ENCODE measurements at regions not wholly inside any gene's neighbourhood (a gene's known extent, or its start where the extent isn't known, plus 50 kb on each side); places are given as distances from the start of the nearest gene placed in this dataset.

- no peak for ATAC-seq (ENCODE audit: insufficient read depth, low read depth)
- no peak overlapping the region for H3K4me2 ChIP-seq (ENCODE audit: insufficient read depth, low read length)
- no peaks in the 10 kb centered on the region for H3K9me3 ChIP-seq (ENCODE audit: insufficient read depth, low read length, severe bottlenecking)
- H3K36me3 ChIP-seq (ENCODE audit: insufficient read depth, low read length), result no peaks in the 10 kb centered on the region
- H3K27me3 ChIP-seq (ENCODE audit: insufficient read depth, low read length, poor library complexity), result no peaks in the 10 kb centered on the region
- no peak for TF ChIP-seq CTCF (IDR thresholded peaks at IDR 0.05; ENCODE audit: borderline replicate concordance, extremely low read depth, low read length, poor library complexity, severe bottlenecking)
- TF ChIP-seq EZH2 (IDR thresholded peaks at IDR 0.05; ENCODE audit: borderline replicate concordance, low read depth, low read length, severe bottlenecking), result no peak
- no peak overlapping the region for H3K27ac ChIP-seq (ENCODE audit: low read length)
- no peaks in the 10 kb centered on the region for H4K20me1 ChIP-seq (ENCODE audit: insufficient read depth, low read length)
- no peaks in the 10 kb centered on the region for H3K79me2 ChIP-seq (ENCODE audit: insufficient read depth, low read length)
- H3K4me3 ChIP-seq (ENCODE audit: low read depth in 1 of 2, low read length in 2 of 2), result no peak overlapping the region
- no peak overlapping the region for H2AFZ ChIP-seq (ENCODE audit: low read depth, low read length)
- no peak overlapping the region for H3K9ac ChIP-seq (ENCODE audit: low read depth, low read length)
- H3K4me1 ChIP-seq (ENCODE audit: insufficient read depth, low read length), result no peaks in the 10 kb centered on the region
- no peak for DNase-seq
Measured at GRCh38 chr7:84844771-84845170, 342.1 kb downstream of the SEMA3D start.

GRCh38 chr7:84841809-84842208 lies 345.0 kb downstream of the SEMA3D start:
- TF ChIP-seq EZH2 (IDR thresholded peaks at IDR 0.05; ENCODE audit: borderline replicate concordance, low read depth, low read length, severe bottlenecking), result no peak
- no peak for TF ChIP-seq CTCF (IDR thresholded peaks at IDR 0.05; ENCODE audit: borderline replicate concordance, extremely low read depth, low read length, poor library complexity, severe bottlenecking)
- Histone ChIP-seq H3K4me3 (ENCODE audit: low read depth in 1 of 2, low read length in 2 of 2) (no peak overlapping the region), H3K4me1 (ENCODE audit: insufficient read depth, low read length) (no peaks in the 10 kb centered on the region), H4K20me1 (ENCODE audit: insufficient read depth, low read length) (no peaks in the 10 kb centered on the region), H3K4me2 (ENCODE audit: insufficient read depth, low read length) (no peak overlapping the region), H3K9me3 (ENCODE audit: insufficient read depth, low read length, severe bottlenecking) (no peaks in the 10 kb centered on the region), H2AFZ (ENCODE audit: low read depth, low read length) (no peak overlapping the region), H3K79me2 (ENCODE audit: insufficient read depth, low read length) (no peaks in the 10 kb centered on the region), H3K9ac (ENCODE audit: low read depth, low read length) (no peak overlapping the region), H3K27me3 (ENCODE audit: insufficient read depth, low read length, poor library complexity) (no peaks in the 10 kb centered on the region), H3K36me3 (ENCODE audit: insufficient read depth, low read length) (no peaks in the 10 kb centered on the region), H3K27ac (ENCODE audit: low read length) (no peak overlapping the region)
- DNase-seq (no peak), ATAC-seq (ENCODE audit: insufficient read depth, low read depth) (no peak)

- no peak overlapping the region for H2AFZ ChIP-seq (ENCODE audit: low read depth, low read length)
Measured at GRCh38 chr7:84838857-84839256, 348.0 kb downstream of the SEMA3D start.

More at GRCh38 chr7:84838857-84839256, 348.0 kb downstream of the SEMA3D start:
- TF ChIP-seq EZH2 (IDR thresholded peaks at IDR 0.05; ENCODE audit: borderline replicate concordance, low read depth, low read length, severe bottlenecking) (no peak), CTCF (IDR thresholded peaks at IDR 0.05; ENCODE audit: borderline replicate concordance, extremely low read depth, low read length, poor library complexity, severe bottlenecking) (no peak)
- no peaks in the 10 kb centered on the region for H3K4me1 ChIP-seq (ENCODE audit: insufficient read depth, low read length)
- H3K36me3 ChIP-seq (ENCODE audit: insufficient read depth, low read length), result no peaks in the 10 kb centered on the region
- no peaks in the 10 kb centered on the region for H3K27me3 ChIP-seq (ENCODE audit: insufficient read depth, low read length, poor library complexity)
- no peak overlapping the region for H3K27ac ChIP-seq (ENCODE audit: low read length)
- no peaks in the 10 kb centered on the region for H3K79me2 ChIP-seq (ENCODE audit: insufficient read depth, low read length)
- ATAC-seq (ENCODE audit: insufficient read depth, low read depth) (no peak), DNase-seq (no peak)
- no peak overlapping the region for H3K4me2 ChIP-seq (ENCODE audit: insufficient read depth, low read length)
- no peak overlapping the region for H3K9ac ChIP-seq (ENCODE audit: low read depth, low read length)
- H3K4me3 ChIP-seq (ENCODE audit: low read depth in 1 of 2, low read length in 2 of 2), result no peak overlapping the region
- H4K20me1 ChIP-seq (ENCODE audit: insufficient read depth, low read length), result no peaks in the 10 kb centered on the region
- H3K9me3 ChIP-seq (ENCODE audit: insufficient read depth, low read length, severe bottlenecking), result no peaks in the 10 kb centered on the region

All from DND-41 (cell line).